Astrocyte (in vitro differentiated cells and primary cell): ENCODE measurements at regions not wholly inside any gene's neighbourhood (a gene's known extent, or its start where the extent isn't known, plus 50 kb on each side); places are given as distances from the start of the nearest gene placed in this dataset.

Experiments used
- CTCF ChIP-seq: IDR thresholded peaks from 2 replicates; pipeline ENCODE4 v1.5.1; 2011; ENCODE audit warnings: low read depth, mild to moderate bottlenecking, inconsistent platforms, low read length, moderate library complexity; ENCODE audit not compliant: insufficient read depth
- EZH2 ChIP-seq: IDR thresholded peaks from 2 replicates; pipeline ENCODE4 v1.6.1; 2012; ENCODE audit warnings: mild to moderate bottlenecking, low read length, inconsistent platforms; ENCODE audit not compliant: insufficient read depth

GRCh38 chr3:67821135-67821534 is 166.7 kb upstream of the SUCLG2 start:
- TF ChIP-seq CTCF (no peak), EZH2 (no peak)
